H1 (cell line): ENCODE measurements at regions not wholly inside any gene's neighbourhood (a gene's known extent, or its start where the extent isn't known, plus 50 kb on each side); places are given as distances from the start of the nearest gene placed in this dataset.

ENCODE experiments used
- CTCF ChIA-PET: fragments of 300-600 bp; sonication (Branson Sonifier 250); formaldehyde crosslinking; loops from one replicate; lab custom pipeline; 2021; ENCODE audit not compliant: partially characterized antibody; lab: Charles Lee
- POLR2A ChIA-PET: fragments of 300-600 bp; sonication (Branson Sonifier 250); formaldehyde crosslinking; loops from one replicate; lab custom pipeline; 2021; ENCODE audit warnings: inconsistent platforms; ENCODE audit not compliant: partially characterized antibody; lab: Charles Lee
- DNase-seq, 2 experiments: peaks; one replicate each; pipeline versions ENCODE4 v3.0.0 to v3.0.0-alpha.2; 2010 to 2022; ENCODE audit warnings: low spot score in 2 of 2, low read depth in 1 of 2, mixed read lengths in 1 of 2
- FAIRE-seq: peaks from 2 replicates; lab custom pipeline; 2011; peaks lifted over from hg19 to GRCh38; lab: Jason Lieb, UNC
- H2AFZ ChIP-seq: 2 replicates; pipeline ENCODE4 v1.8.1; 2012; ENCODE audit warnings: low read length, inconsistent platforms
- H2AK5ac ChIP-seq: 2 replicates; pipeline ENCODE4 v1.6.1; 2013; ENCODE audit warnings: low read depth, low read length
- H2BK120ac ChIP-seq: replicated peaks from 2 replicates; pipeline ENCODE3; 2013; ENCODE audit warnings: low read depth, low read length, inconsistent platforms
- H2BK12ac ChIP-seq: 2 replicates; pipeline ENCODE4 v1.6.1; 2013; ENCODE audit warnings: low read depth, low read length
- H2BK15ac ChIP-seq: 2 replicates; pipeline ENCODE4 v1.6.1; 2013; ENCODE audit warnings: low read length
- H2BK20ac ChIP-seq: 2 replicates; pipeline ENCODE4 v1.6.1; 2013; ENCODE audit warnings: low read length
- H2BK5ac ChIP-seq: 2 replicates; pipeline ENCODE4 v1.6.1; 2013; ENCODE audit warnings: low read depth, low read length
- H3K14ac ChIP-seq: 2 replicates; pipeline ENCODE4 v1.6.1; 2013; ENCODE audit warnings: inconsistent platforms; ENCODE audit not compliant: insufficient read length
- H3K18ac ChIP-seq: 2 replicates; pipeline ENCODE4 v1.6.1; 2013; ENCODE audit warnings: low read length; ENCODE audit errors: extremely low read depth
- H3K23ac ChIP-seq: 2 replicates; pipeline ENCODE4 v1.6.1; 2013; ENCODE audit warnings: inconsistent platforms; ENCODE audit not compliant: insufficient read length
- H3K23me2 ChIP-seq: 2 replicates; pipeline ENCODE4 v1.6.1; 2013; ENCODE audit warnings: low read depth, low read length
- H3K27ac ChIP-seq: 2 replicates; pipeline ENCODE4 v1.6.1; 2011; ENCODE audit warnings: low read depth, low read length, inconsistent platforms
- H3K27me3 ChIP-seq, 4 experiments: replicated peaks in 1 of 4; 1 replicate in 1 of 4; 2 replicates in 3 of 4; pipeline versions ENCODE4 v1.6.1 to v1.8.1; 2011 to 2013; ENCODE audit warnings: low read length in 3 of 4, mild to moderate bottlenecking in 3 of 4, inconsistent platforms in 2 of 4, mixed read lengths in 2 of 4, moderate library complexity in 1 of 4; ENCODE audit not compliant: control insufficient read depth in 3 of 4, insufficient read depth in 3 of 4; ENCODE audit errors: extremely low read depth in 1 of 4
- H3K36me3 ChIP-seq, 4 experiments: 2 replicates each; pipeline versions ENCODE4 v1.6.1 to v1.8.1; 2011 to 2013; ENCODE audit warnings: mild to moderate bottlenecking in 4 of 4, low read length in 3 of 4, moderate library complexity in 2 of 4, control low read depth in 1 of 4, inconsistent platforms in 1 of 4; ENCODE audit not compliant: insufficient read depth in 4 of 4, control insufficient read depth in 2 of 4
- H3K4ac ChIP-seq: replicated peaks from 2 replicates; pipeline ENCODE3; 2013; ENCODE audit warnings: low read length, low read depth, mixed read lengths, inconsistent platforms; ENCODE audit not compliant: insufficient read length
- H3K4me1 ChIP-seq, 4 experiments: replicated peaks in 1 of 4; 1 replicate in 1 of 4; 2 replicates in 3 of 4; pipeline versions ENCODE4 v1.6.1 to v1.8.1; 2011 to 2013; ENCODE audit warnings: low read length in 3 of 4, inconsistent platforms in 2 of 4, mixed read lengths in 1 of 4; ENCODE audit not compliant: insufficient read depth in 4 of 4, control insufficient read depth in 3 of 4
- H3K4me2 ChIP-seq, 2 experiments: 2 replicates each; pipeline versions ENCODE4 v1.6.1 to v1.8.1; 2011 to 2013; ENCODE audit warnings: low read depth in 2 of 2, low read length in 2 of 2, control low read depth in 1 of 2, inconsistent platforms in 1 of 2, mild to moderate bottlenecking in 1 of 2; ENCODE audit not compliant: insufficient read depth in 1 of 2
- H3K4me3 ChIP-seq, 4 experiments: fragments of 200-600, 300-600 bp in 1 of 4; sonication (generic), shearing (Covaris generic), sonication (Bioruptor Twin) in 1 of 4; 2 replicates each; pipeline versions ENCODE4 v1.5.1 to v1.8.1; 2011 to 2016; ENCODE audit warnings: low read length in 4 of 4, low read depth in 3 of 4, control low read depth in 2 of 4, inconsistent platforms in 2 of 4, mild to moderate bottlenecking in 2 of 4, mixed read lengths in 1 of 4, moderate library complexity in 1 of 4; ENCODE audit not compliant: insufficient read depth in 2 of 4; ENCODE audit errors: extremely low read depth in 1 of 4
- H3K56ac ChIP-seq: replicated peaks from 2 replicates; pipeline ENCODE3; 2013; ENCODE audit warnings: low read depth, mild to moderate bottlenecking, mixed read lengths, low read length, inconsistent platforms; ENCODE audit not compliant: insufficient read length
- H3K79me1 ChIP-seq: 2 replicates; pipeline ENCODE4 v1.6.1; 2013; ENCODE audit warnings: low read depth, low read length, control low read depth
- H3K79me2 ChIP-seq, 2 experiments: 2 replicates each; pipeline versions ENCODE4 v1.6.1 to v1.8.1; 2012 to 2013; ENCODE audit warnings: low read length in 2 of 2, mild to moderate bottlenecking in 2 of 2, inconsistent platforms in 1 of 2; ENCODE audit not compliant: insufficient read depth in 2 of 2, control insufficient read depth in 1 of 2
- H3K9ac ChIP-seq, 4 experiments: replicated peaks in 1 of 4; 1 replicate in 1 of 4; 2 replicates in 3 of 4; pipeline versions ENCODE4 v1.6.1 to v1.8.1; 2011 to 2013; ENCODE audit warnings: low read depth in 3 of 4, low read length in 3 of 4, control low read depth in 2 of 4, mild to moderate bottlenecking in 2 of 4, moderate library complexity in 2 of 4, inconsistent platforms in 1 of 4; ENCODE audit errors: extremely low read depth in 1 of 4
- H3K9me3 ChIP-seq, 2 experiments: 2 replicates each; pipeline versions ENCODE4 v1.6.1 to v1.8.1; 2012 to 2013; ENCODE audit warnings: mild to moderate bottlenecking in 2 of 2, moderate library complexity in 2 of 2, control low read depth in 1 of 2, inconsistent platforms in 1 of 2, low read depth in 1 of 2, low read length in 1 of 2, mixed read lengths in 1 of 2; ENCODE audit not compliant: insufficient read depth in 2 of 2
- H4K20me1 ChIP-seq, 2 experiments: replicated peaks in 1 of 2; 2 replicates each; pipeline versions ENCODE3 to v1.8.1; 2011 to 2013; ENCODE audit warnings: inconsistent platforms in 2 of 2, low read length in 2 of 2, mild to moderate bottlenecking in 1 of 2; ENCODE audit not compliant: insufficient read depth in 2 of 2, control insufficient read depth in 1 of 2
- H4K5ac ChIP-seq: 2 replicates; pipeline ENCODE4 v1.6.1; 2013; ENCODE audit warnings: low read length, low read depth, mixed read lengths, inconsistent platforms; ENCODE audit not compliant: insufficient read length
- H4K8ac ChIP-seq: 2 replicates; pipeline ENCODE4 v1.8.0; 2013; ENCODE audit warnings: mild to moderate bottlenecking, moderate library complexity, low read length, inconsistent platforms; ENCODE audit not compliant: insufficient read depth; ENCODE audit errors: extremely low read depth
- H4K91ac ChIP-seq: replicated peaks from 2 replicates; pipeline ENCODE3; 2013; ENCODE audit warnings: low read length, mixed read lengths, inconsistent platforms; ENCODE audit not compliant: insufficient read length
- CBX8 ChIP-seq: fragments of 300-800, 300-1000 bp; sonication (generic); IDR thresholded peaks from 2 replicates; pipeline ENCODE4 v1.7.1; 2016; ENCODE audit warnings: low read depth, low read length, borderline replicate concordance
- RAD21 ChIP-seq, 2 experiments: IDR thresholded peaks in 1 of 2; conservative IDR thresholded peaks in 1 of 2; 2 replicates each; pipeline ENCODE4 v1.6.1; 2011; ENCODE audit warnings: low read depth in 2 of 2, low read length in 2 of 2, improper control_type of control experiment in 1 of 2, inconsistent platforms in 1 of 2, mild to moderate bottlenecking in 1 of 2, moderate library complexity in 1 of 2
- USF2 ChIP-seq: IDR thresholded peaks from 2 replicates; pipeline ENCODE4 v1.6.1; 2011; ENCODE audit warnings: low read length, improper control_type of control experiment
- WGBS, 2 experiments: shearing (Covaris generic) in 1 of 2; methylation state at CpG; one replicate each; pipeline versions ENCODE4 v1.1.6 to v1.1.7; 2013 to 2015; ENCODE audit warnings: low lambda C conversion rate in 2 of 2, mixed read lengths in 2 of 2, inconsistent platforms in 1 of 2, low coverage in 1 of 2, missing lambda C conversion rate in 1 of 2; ENCODE audit not compliant: insufficient replicate concordance in 2 of 2, insufficient coverage in 1 of 2, insufficient read length in 1 of 2; ENCODE audit errors: extremely low coverage in 1 of 2, missing lambda C conversion rate in 1 of 2; 5-methylcytosine and 5-hydroxymethylcytosine counted together

- H2AFZ ChIP-seq, result no peak overlapping the region
- no peak overlapping the region for H2AK5ac ChIP-seq
- FAIRE-seq, result no peak
- H3K56ac ChIP-seq, result no peak overlapping the region
- H4K20me1 ChIP-seq, result no peaks in the 10 kb centered on the region
- H3K4me1 ChIP-seq, result peaks cover 0 to 2% (median 0%) of the 10 kb centered on the region in 4 experiments; a peak in 2 of 7 replicates
- H3K4me2 ChIP-seq, result no peak overlapping the region
- no peak overlapping the region for H2BK15ac ChIP-seq
- H3K27ac ChIP-seq, result no peak overlapping the region
- H3K9ac ChIP-seq, result no peak overlapping the region
- H3K23me2 ChIP-seq, result no peaks in the 10 kb centered on the region
- no peak for DNase-seq
- no peak overlapping the region for H3K4ac ChIP-seq
- no peaks in the 10 kb centered on the region for H3K36me3 ChIP-seq
- no peak overlapping the region for H2BK20ac ChIP-seq
- no peak overlapping the region for H2BK12ac ChIP-seq
- no peak overlapping the region for H3K23ac ChIP-seq
- no peak overlapping the region for H4K8ac ChIP-seq
- H3K14ac ChIP-seq, result no peak overlapping the region
- H3K9me3 ChIP-seq, result no peaks in the 10 kb centered on the region
- H2BK5ac ChIP-seq, result no peak overlapping the region
- WGBS, 2 experiments, result 87% methylated on average over 4 of the region's 4 CpGs; no CpG with 5 or more reads in 1 of the 2 experiments
- no peak overlapping the region for H3K18ac ChIP-seq
- no peak overlapping the region for H4K91ac ChIP-seq
- no peaks in the 10 kb centered on the region for H3K79me2 ChIP-seq
- no peaks in the 10 kb centered on the region for H3K27me3 ChIP-seq
- no peak overlapping the region for H3K4me3 ChIP-seq
- no peak overlapping the region for H4K5ac ChIP-seq
- no peaks in the 10 kb centered on the region for H3K79me1 ChIP-seq
- TF ChIP-seq USF2, result no peak
- TF ChIP-seq CBX8, result no peak
- TF ChIP-seq RAD21 (IDR thresholded peaks at IDR 0.05 in 1 of 2, conservative IDR thresholded peaks at IDR 0.05 in 1 of 2; ENCODE audit: low read depth in 2 of 2, low read length in 2 of 2), result no peak
- H2BK120ac ChIP-seq, result no peak overlapping the region
- ChIA-PET CTCF (interaction anchor here (1.1 to 1.2 kb wide), 3 partner anchors 14 to 123 kb away, joined by 3 read pairs; no protein-coding TSS in a partner anchor), POLR2A (no interaction called here)
Observed at GRCh38 chr17:68657166-68657565, 56.0 kb upstream of the FAM20A start.
